ENCODE measurements at regions not wholly inside any gene's neighbourhood (a gene's known extent, or its start where the extent isn't known, plus 50 kb on each side); places are given as distances from the start of the nearest gene placed in this dataset.

- DNase-seq, result no peak
Measured at GRCh38 chr1:218717575-218717974, 372.4 kb downstream of the TGFB2 start.

DNA sequence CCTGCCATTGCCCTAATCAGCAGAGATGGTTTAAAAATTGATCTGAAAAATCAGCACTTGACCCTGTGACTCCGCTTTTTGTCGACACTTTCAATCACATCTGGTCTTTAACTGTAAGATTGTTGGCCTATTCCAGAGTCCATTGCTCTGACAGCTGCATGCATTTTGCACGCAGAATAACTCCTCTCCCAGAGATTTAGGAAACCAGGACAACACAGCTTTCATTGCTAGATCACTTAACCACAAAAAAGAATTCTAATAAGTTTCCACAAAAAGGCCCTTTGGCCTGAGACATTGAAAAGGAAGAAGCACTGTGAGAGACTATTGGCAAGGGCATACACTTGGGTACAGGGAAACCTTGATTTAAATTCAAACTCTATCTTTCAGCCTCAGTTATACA is 373.1 kb downstream of the TGFB2 start:
- no peak for DNase-seq

GRCh38 chr1:218718977-218719376 is 373.8 kb downstream of the TGFB2 start:
- no peak for DNase-seq

DNA sequence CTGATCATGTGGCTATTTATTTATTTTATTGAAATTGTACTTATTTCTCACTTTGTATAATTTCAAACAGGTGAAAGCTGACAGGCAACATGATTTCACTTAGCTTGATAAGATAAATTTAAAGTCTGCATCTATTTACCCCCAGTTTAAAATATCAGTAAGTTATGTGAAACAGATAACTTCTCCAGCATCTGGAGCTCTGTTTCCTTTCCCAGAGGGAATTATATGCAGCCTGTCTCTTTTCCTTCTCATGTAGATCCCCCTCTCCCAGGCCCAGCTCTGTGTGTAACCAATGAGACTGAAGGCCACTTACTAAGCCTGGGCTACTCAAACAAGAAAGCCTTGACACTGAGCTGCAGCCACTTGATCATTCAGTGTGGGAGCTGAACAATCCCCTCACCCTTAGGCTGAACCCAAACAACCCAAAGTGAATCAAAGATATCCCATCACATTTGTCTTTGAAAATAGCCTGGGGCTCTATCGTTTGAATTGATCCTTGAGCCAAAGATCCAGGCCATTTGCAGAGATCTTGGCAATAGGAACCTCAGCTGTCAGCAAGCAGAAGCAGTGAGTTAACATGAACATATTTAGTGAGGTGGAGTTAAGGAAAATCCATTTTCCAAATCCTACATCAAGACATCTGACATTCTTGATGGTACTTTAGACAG is 383.9 kb downstream of the TGFB2 start:
- no peak for DNase-seq

DNA sequence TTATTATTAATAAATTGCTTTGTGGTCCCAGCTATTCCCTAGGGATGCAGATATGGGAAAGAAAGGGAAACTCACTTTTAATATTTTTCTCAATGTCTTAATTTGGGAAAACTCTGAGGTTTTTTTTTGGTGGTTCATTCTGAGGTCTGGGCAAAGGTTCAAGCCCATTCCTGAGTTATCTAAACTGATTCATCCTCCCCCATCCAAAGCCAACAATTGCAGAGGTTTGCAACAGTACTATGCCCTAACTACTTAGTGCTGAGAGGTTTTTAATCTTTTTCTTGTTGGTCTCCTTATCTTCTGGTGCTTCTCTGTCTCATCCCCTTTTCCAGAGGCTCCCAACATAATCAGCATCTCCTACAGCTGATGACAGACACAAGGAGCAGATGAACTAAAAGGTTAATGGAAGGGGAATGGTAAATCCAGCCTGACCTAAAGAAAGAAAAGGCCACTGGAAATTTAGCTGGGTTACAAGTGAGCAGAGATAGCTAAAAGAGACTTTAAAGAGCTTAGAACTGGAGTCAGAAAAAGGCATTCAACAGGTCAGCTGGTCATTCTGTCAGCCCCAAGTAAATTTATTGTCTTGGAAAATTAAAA is 390.4 kb downstream of the TGFB2 start:
- no peak for DNase-seq

- DNase-seq, result no peak
Measured at GRCh38 chr1:218739426-218739825, 394.3 kb downstream of the TGFB2 start.

DNA sequence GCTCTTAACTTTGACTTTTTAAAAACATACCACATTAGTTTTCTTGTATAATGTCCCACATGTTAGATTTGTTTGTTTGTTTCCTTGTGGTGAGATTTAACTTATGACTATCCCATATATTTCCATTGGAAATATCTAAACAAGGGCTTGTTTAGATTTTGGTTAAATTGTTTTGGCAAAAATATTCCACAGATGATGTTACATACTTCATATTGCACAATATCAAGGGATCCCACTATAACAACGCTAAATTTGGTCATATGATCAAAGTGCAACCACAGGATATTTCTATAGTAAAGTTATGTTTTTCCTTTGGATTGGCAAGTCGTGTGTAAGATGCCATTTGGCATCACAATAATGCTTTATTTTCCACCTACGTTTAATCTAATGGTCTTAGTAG is 396.7 kb downstream of the TGFB2 start:
- DNase-seq, result no peak

- no peak for DNase-seq
Measured at GRCh38 chr1:218742467-218743262, 397.5 kb downstream of the TGFB2 start.

DNA sequence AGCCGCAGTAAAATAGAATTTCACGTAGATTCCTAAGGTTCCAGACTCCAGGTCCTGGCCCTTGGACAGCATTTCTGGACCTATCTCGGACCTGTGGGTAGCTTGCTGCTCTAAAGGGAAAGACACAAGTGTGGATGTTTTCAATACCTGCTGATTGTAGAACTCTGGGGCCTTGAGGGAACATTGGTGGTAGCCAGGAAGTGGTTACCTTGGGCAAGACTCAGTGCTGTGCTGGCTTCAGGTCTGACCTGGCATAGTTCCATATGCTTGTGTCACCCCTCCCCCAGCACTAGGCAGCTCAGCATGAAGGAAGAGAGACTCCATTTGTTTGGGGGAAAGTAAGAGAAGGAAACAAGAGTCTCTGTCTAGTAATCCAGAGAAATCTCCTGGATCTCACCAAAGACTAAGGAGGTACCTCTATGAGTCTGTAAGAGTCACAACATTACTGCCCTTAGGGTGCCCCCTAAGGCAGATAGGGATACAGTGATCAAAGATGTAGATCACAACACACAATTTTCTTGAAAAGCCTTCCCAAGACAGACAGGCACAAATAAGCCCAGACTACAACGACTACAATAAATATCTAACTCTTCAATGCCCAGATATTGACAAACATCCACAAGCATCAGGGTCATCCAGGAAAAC is 398.8 kb downstream of the TGFB2 start:
- DNase-seq, result no peak

DNA sequence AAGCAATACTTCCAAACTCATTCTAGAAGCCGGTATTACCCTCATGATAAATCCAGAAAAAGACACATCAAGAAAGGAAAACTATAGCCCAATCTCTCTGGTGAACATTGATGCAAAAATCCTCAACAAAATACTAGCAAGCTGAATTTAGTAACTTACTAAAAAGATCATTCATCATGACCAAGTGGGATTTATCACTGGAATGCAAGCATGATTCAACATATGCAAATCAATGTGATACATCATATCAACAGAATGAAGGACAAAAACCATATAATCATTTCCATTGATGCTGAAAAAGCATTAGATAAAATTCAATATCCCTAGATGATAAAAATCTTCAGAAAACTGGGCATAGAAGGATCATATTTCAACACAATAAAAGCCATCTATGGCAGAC is 402.9 kb downstream of the TGFB2 start:
- no peak for DNase-seq

GRCh38 chr1:218750216-218750970 is 405.3 kb downstream of the TGFB2 start:
- DNase-seq, result no peak

GRCh38 chr1:218751208-218751948 is 406.2 kb downstream of the TGFB2 start:
- DNase-seq, result no peak

DNA sequence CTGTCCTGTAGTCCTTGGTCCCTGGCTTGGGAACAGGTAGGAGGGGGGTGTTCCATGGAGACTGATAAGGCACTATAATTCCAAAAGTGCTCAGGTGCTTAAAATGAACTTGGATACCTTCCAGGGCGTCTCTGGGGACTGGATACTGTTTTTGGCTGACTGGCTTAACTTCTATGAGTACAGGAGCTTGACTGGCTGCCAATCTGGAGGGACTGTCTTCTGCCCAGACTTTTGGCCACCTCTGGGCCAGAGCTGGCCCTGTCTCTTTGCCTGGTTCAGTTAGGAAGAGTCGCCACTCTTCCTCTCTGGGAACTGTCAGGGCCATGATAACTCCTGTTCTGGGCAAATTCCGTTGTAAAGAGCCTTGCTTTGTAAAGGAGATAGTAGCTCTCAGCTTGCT is 407.0 kb downstream of the TGFB2 start:
- DNase-seq, result no peak

DNA sequence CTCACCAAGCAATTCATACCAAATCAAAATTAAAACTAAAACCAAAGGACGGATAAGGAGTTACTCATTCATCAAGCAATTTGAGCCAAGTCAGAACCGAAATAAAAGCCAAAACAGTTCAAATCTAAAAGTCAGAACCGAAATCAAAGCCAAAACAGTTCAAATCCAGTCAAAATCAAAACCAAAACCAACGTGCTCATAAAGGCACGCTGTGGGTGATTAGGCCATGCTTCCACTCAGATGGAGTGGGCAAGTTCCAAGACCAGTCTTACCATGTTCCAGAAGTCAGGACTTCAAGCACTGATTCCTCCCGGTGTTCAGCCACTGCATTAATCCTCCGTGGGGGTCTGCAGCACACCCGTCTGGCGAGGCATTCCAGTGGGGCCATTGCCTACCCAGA is 409.3 kb downstream of the TGFB2 start:
- no peak for DNase-seq

GRCh38 chr1:218755128-218755527 is 410.0 kb downstream of the TGFB2 start:
- no peak for DNase-seq

- DNase-seq, result no peak
Measured at GRCh38 chr1:218759795-218760194, 413.9 kb upstream of the LYPLAL1 start.

GRCh38 chr1:218760601-218761570 is 412.8 kb upstream of the LYPLAL1 start:
- no peak for DNase-seq

DNA sequence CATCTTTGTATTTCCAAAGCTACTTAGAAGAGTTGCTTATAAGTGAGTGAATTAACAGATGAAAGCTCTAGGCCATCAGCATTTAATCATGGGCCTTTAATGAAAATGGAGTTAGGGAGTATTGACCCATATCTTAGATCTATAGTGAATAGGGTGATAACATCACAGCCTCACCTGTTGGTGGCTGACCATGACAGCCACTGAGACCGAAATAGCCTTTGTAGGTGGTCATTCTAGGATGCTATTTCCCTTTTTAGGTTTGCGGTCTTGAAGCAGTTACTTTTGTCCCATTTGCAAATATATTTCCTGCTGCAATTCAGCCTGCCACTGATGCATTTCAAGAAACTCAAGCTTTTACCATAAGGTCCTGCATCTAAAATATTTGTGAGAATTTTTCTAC is 410.1 kb upstream of the LYPLAL1 start:
- no peak for DNase-seq

GRCh38 chr1:218765753-218766152 is 407.9 kb upstream of the LYPLAL1 start:
- DNase-seq, result no peak

GRCh38 chr1:218771931-218772330 is 401.7 kb upstream of the LYPLAL1 start:
- no peak for DNase-seq

DNA sequence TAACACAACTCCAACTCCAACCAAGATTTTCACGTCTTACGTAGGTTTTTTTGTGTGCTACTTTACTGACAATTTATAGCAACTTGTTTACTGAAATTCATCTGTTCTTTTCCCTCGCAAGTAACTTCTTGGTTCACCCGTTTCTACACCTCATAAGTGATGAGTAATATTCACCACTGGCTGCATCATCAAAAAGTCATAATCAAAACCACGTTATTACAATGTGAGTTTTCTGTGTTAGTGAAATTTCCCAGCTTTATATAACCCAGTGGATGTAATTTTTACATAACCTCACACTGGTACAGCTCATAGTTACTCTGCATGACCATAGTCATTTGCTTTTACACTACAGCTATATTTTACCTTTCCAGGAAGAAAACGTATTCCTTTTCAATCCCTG is 401.1 kb upstream of the LYPLAL1 start:
- no peak for DNase-seq
